NCI-H1417 treated with DMSO at 0.1 percent for 48 hours (cell line): ENCODE measurements at regions not wholly inside any gene's neighbourhood (a gene's known extent, or its start where the extent isn't known, plus 50 kb on each side); places are given as distances from the start of the nearest gene placed in this dataset.

Source experiments
- DNase-seq: peaks from one replicate; lab custom pipeline; 2025; lab: John Stamatoyannopoulos, UW

DNA sequence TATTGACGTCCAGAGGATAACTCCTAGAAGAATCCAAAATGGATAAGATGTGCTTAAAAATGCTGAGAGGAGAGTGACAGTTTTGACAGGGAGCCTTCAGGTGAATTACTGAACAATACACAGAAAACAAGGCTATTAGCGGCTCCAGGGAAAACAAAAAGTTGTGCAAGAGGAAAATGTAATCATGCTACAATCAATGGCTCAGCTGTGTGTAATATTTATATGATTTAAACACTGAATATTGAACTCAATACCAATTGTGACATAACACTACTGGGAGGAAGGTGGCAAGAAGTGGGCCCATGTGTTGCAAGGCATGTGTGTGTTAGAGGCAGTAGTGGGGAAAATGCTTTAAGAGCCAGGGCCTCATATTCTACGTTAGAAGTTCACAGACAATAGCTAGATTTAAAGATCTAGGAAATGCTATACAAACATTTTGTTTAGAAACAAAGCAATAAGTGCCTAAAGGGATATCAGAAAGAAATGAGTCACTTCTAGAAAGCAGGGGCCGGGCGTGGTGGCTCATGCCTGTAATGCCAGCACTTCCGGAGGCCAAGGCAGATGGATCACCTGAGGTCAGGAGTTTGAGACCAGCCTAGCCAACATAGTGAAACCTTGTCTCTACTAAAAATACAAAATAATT lies 253.2 kb upstream of the IRX5 start:
- DNase-seq: no peak

DNA sequence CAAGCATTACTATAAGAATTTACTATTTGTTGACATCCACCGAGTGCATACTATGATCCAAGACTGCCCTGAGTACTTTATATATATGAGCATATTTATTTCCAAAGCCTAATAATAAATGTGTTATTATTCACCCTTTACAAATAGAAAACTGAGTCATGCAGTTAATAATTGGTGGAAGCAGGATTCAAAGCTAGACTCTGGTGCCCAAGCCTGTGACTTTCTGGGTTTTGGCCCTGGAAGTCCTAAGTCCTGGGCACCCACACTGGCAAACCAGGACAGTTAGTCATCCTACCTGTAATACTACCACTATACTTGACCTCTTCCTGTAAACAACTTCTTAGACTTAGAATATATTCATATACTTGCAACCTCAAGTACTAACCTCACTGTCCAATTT lies 257.4 kb upstream of the IRX5 start:
- no peak for DNase-seq

DNA sequence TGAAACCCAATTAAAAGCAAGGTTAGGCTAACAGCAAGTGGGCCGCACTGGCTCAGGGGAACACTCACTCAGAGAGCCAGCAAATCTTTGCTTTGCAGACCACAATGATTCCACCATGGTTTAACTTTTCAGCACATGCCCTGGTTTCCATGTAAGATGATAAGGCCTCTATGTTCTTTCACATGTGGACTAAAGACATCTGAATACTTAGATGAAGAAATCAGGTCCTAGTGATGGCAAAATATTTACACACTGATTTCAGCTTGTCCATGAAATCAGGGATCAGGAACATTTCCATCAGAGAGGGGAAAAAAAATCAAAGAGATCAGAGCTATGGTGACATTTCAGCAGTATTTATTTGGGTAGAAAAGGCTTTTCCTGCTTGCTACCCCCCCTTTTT lies 258.2 kb upstream of the IRX5 start:
- no peak for DNase-seq

GRCh38 chr16:54657709-54658102 lies 273.0 kb upstream of the IRX5 start:
- DNase-seq: no peak

- DNase-seq: no peak
These were observed 273.5 kb upstream of the IRX5 start for GRCh38 chr16:54657058-54657708.

- DNase-seq: no peak
These were observed 275.5 kb upstream of the IRX5 start for GRCh38 chr16:54655121-54655590.

GRCh38 chr16:54654429-54654828 lies 276.2 kb upstream of the IRX5 start:
- peak; percentile 13 for DNase-seq

GRCh38 chr16:54652201-54652770 lies 278.4 kb upstream of the IRX5 start:
- no peak for DNase-seq

- DNase-seq: no peak
These were observed 279.0 kb upstream of the IRX5 start for GRCh38 chr16:54651440-54652195.

DNA sequence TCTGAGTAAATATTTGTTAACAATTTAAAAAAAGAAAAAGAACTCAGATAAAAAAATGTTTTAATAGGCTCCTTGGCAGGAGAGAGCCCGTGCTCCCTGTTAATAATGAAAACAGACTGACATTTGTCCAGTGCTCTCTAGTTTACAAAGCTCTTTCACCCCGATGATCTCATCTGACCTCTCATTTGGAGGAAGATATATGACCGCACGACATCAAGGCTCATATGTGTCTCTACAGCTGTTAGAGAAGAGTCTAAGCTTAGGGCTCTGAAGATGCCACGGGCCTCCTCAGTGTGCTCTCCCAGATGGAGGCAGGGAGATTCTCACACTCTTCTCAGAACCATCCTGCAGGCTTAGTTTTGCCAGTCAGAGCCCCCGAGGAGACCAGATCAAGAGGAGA lies 280.8 kb upstream of the IRX5 start:
- DNase-seq: no peak

DNA sequence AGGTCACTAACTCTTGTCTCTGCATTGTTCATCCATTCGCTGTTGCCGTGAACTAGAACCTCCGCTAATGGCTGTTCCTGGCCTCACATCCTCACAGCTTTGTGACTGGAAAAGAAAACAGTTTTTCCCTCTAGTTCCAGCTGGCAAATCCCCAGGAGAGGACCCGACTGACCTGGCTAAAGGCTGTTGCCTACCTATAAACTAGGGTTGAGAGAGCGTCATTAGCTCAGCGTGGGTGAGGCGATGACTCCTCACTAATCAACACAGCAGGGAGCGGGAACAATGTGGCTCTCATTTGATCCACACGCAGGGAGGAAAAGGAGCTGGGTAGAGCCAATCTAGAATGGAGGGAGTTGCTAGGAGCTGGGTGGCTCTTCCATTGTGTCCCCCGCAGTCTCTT lies 282.1 kb upstream of the IRX5 start:
- DNase-seq: peak; percentile 30

- DNase-seq: peak; percentile 34
These were observed 282.9 kb upstream of the IRX5 start for GRCh38 chr16:54647725-54648221.

DNA sequence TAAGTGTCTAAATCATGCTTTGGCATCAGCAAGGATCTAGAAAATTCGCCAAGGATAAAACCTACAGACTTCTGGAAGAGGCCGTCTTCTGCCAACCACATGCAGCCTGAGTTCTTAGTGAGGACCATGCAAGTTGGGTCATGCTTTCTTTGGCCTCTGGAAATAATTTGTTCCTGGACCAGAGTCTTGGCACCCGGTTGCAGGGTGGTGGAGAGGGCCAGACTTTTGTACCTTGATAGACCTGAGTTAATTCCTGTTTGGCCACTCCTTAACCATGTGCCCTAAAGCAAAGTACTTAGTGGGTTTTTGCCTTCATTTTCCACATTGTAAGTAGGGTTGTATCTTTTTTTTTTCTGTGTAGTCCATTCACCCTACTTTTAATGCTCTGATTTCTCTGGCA lies 283.4 kb upstream of the IRX5 start:
- no peak for DNase-seq

DNA sequence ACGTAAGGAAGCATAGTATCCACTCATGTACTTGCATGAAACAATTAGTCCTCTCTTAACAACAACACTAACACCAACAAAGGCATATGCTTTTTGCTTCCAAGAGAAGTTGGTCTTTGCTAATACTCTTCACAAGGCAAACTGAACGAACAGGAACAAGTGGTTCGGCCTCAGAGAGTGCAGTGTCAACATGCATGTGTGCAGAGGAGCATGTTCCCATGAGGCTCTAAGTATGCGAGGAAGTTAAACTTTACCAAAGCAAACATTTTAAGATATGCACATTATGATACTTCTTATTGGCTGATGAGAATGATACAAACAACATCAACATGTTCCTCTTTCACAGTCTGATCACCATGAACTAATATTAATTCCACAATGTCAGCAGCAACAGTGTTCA lies 285.3 kb upstream of the IRX5 start:
- no peak for DNase-seq

DNA sequence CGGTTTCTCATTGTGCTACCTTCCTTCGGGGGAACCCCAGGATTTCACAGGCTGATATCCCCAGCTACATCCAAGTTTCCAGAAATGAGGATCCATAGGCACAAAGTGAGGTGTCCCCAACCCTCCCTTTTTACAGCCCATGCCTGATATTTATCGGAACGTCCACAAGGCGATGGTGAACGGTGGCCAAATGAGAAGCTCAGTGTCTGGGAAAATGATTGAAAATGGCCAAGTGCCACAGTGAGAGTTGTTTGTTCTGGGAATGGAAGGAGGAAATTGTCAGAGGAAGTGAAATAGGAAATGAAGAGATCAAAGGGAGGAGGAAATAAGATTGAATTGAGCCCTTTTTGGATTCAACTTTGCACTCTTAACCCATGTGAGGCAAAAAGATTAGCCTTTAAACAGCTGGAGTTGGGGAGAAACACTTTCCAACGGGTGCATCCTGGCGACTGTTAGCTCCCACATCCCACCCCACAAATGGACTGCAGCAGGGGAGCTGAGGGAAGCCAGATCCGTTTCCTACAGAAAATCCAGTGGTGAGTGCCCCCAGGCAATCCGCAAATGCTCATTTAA lies 294.4 kb upstream of the IRX5 start:
- no peak for DNase-seq

DNA sequence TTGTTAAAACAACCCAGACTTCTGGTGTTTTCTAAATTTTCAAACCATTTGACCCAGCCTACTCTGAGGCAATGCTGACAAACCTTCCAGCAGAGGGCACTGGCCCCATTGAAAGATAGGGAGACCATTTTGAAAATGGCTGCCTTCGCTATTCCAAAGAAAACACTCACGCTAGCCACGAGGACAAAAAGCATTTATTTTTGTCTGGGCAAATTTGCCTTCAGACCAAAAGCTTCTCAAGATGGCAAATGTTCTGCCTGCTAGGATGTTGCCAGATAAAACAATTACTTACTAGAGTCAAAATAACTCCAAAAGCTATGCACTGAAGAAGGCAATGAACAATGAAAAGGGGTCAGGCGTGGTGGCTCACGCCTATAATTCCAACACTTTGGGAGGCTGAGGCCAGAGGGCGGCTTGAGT lies 296.7 kb upstream of the IRX5 start:
- DNase-seq: no peak

- no peak for DNase-seq
These were observed 298.1 kb upstream of the IRX5 start for GRCh38 chr16:54632322-54633220.

- DNase-seq: no peak
These were observed 298.9 kb upstream of the IRX5 start for GRCh38 chr16:54631782-54632181.

DNA sequence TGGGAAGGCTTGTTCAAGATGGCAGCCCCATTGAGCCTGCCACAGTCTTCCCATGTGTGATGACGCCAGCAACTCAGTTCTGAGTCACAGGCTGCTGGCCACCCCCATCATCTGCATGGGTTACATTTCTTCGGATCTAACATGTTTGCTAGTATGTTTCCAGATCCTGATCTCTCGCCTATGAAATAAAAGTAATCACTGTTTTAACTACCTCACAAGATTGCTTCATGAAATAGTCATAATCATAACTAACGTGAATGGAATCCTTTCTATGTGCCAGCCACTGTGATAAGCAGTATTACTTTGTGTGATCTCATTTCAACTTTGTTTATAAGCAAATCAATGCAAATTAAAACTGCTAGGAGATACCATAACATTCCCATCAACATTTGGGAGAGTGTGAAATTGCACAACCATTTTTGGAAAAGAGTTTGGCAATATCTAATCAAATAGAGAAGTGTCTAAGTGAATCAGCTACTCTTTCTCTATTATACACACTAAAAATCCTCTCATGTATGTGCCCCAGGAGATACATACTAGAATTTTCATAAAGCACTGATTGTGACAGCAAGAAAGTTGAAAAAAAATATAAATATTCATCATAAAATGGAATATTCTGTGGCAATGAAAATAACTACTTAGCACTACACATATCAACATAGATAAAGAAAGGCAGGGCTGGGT lies 300.2 kb upstream of the IRX5 start:
- DNase-seq: no peak

DNA sequence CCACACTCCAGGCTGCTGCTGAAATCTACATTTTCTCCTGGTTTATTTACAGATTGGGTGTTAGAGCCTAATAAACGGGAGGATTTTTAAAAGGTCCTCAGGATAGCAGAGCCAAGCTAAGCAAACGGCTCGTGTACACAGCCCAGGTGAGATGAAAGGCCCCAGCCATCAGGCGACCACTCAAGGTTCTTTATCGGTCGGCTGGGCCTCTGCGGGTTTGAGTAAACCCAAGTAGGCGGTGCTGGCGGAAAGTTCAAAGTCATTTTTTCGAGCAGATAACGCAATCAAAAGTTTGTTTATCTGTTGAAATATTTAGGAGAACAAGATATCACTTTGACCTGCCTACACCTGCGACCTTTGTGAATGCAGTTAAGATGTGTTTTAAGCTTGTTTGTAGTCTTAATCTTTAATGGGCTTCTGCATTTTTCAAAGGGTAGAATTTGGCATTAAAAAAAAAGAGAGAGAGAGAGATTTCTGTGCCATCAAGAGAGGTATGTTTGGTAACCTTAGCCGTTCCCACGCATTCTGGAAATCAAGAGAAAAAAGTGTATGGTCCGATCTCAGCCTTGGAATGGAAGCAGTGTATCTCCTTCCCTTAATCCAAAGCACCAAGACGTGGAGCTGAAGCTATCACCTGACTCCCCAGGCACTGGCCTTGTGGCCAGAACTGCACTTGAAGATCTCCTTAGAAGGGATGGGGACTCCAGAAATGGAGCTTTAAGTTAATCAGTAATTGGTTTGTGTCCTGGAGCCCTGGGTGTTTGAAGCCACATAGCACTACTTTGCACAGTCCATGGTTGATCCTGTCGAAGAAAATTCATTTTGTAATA lies 301.7 kb upstream of the IRX5 start:
- DNase-seq: no peak
